SU-DHL-6 (cell line): ENCODE measurements at regions not wholly inside any gene's neighbourhood (a gene's known extent, or its start where the extent isn't known, plus 50 kb on each side); places are given as distances from the start of the nearest gene placed in this dataset.

Source experiments
- CTCF ChIP-seq: fragments of 200-600 bp; sonication (generic); IDR thresholded peaks from one replicate; pipeline ENCODE4 v1.5.1; 2017; ENCODE audit warnings: antibody characterized with exemption, mild to moderate bottlenecking, low read length, moderate library complexity; ENCODE audit not compliant: insufficient read depth, poor library complexity, severe bottlenecking
- EZH2phosphoT487 ChIP-seq: fragments of 200-600 bp; sonication (generic), shearing (Covaris generic); conservative IDR thresholded peaks from 2 replicates; pipeline ENCODE4 v1.6.1; 2018; ENCODE audit warnings: mild to moderate bottlenecking, antibody characterized with exemption, low read length, moderate library complexity, mixed read lengths

DNA sequence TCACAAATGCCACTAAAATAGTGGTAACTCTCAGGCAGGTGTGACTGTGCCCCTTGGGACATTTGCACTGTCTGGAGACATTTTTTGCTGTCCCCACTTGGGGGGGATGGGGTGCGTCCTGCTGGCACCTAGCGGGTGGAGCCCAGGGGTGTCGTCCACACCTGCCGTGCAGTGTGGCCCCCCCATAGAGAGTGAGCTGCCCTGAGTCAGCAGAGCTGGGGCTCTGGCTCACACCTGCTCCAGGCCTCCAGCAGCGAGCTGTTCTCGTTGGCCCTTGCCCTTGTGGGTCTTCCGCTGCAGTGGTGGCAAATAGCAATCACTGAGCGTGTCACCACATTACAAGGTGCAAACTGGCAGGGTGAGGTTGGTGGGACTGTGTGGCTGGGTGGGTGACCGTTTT, 64.6 kb downstream of the CLDN34 start:
- TF ChIP-seq CTCF (no peak), EZH2phosphoT487 (no peak)
